NCI-H345 treated with DMSO at 0.1 percent for 48 hours (cell line): ENCODE measurements at regions not wholly inside any gene's neighbourhood (a gene's known extent, or its start where the extent isn't known, plus 50 kb on each side); places are given as distances from the start of the nearest gene placed in this dataset.

Experiments
- DNase-seq: peaks from one replicate; lab custom pipeline; 2025; ENCODE audit not compliant: unreplicated experiment; lab: John Stamatoyannopoulos, UW

GRCh38 chr18:60656553-60656952 is 284.0 kb upstream of the MC4R start:
- no peak for DNase-seq

GRCh38 chr18:60662491-60662890 is 289.9 kb upstream of the MC4R start:
- DNase-seq: no peak

- DNase-seq: no peak
These were observed 290.8 kb upstream of the MC4R start for GRCh38 chr18:60663060-60663989.

GRCh38 chr18:60664736-60665135 is 292.2 kb upstream of the MC4R start:
- DNase-seq: no peak

- DNase-seq: no peak
These were observed 294.4 kb upstream of the MC4R start for GRCh38 chr18:60667016-60667415.

DNA sequence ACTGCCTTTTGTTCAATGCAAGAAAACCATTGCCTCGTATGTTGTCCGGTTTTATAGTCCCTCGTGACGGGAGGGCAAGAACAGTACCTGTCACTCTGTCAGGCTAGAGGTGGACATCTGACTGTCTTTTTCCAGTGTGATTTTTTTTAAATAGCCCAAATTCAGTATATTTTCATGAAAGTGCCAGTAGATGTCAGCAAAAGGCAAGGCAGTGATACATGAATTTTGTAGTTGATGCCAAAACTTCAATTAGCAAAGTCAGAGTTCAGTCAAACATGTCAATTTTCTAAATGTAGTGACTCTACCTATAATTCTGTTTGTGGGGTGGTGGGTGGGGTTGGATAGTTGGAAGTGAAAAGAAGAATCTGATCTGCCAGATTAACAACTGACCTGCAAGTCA is 296.0 kb upstream of the MC4R start:
- DNase-seq: no peak

- DNase-seq: no peak
These were observed 297.4 kb upstream of the MC4R start for GRCh38 chr18:60669938-60670337.

GRCh38 chr18:60671021-60671420 is 298.4 kb upstream of the MC4R start:
- no peak for DNase-seq

GRCh38 chr18:60675126-60675525 is 302.6 kb upstream of the MC4R start:
- DNase-seq: no peak

DNA sequence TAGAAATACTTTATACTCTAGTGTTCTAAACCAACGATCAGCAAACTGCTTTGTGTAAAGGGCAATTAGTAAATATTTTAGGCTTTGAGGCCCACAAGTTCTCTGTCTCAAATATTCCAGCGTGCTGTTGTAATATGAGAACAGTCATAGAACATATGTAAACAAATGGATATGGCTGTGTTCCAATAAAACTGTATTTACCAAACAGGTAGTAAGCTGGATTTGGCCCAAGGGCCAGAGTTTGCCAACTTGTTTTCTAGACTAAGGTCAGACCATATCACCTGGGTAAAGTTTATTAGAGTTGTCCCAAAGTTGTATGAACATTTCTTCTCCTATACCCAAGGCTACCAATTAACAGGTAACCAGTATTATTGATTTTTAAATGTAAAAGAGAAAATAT is 303.2 kb upstream of the MC4R start:
- DNase-seq: peak; percentile 40

DNA sequence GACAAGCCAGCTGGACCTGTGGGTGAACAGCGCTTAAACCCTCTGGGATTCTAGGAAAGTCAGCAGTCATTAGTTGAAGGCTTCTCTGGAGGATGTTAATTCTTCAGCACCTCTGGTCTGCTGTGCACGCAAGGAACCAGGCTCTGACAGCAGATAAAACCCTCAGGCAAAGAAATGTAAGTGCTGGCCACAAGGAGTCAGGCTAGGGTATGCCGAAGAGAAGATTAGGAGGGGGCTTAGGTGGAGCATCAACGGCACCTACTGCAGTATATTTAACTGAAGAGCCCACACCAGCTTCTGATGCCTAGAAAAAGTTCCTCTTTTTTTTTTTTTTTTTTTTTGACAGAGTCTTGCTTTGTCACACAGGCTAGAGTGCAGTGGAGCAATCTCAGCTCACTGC is 304.2 kb upstream of the MC4R start:
- DNase-seq: no peak

- DNase-seq: no peak
These were observed 312.4 kb upstream of the MC4R start for GRCh38 chr18:60684843-60685513.

DNA sequence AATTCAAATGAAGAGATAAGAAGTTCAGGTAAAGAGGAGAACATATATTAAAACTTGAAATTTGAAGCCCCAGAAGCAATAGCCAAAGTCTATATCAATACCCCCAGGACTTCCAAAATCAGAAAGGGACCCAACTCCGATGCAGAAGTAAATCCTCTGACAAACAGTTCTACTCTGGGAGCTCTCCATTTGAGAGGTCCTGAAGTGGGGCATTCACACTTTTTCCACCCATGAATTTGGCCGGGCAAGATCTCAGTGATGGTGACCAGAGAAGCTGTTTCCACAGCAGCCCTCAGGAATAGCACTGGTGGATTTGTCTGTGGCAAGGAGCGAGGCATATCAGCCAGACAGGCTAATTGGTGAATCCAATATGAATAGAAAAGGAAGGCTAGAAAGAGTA is 313.6 kb upstream of the MC4R start:
- no peak for DNase-seq

GRCh38 chr18:60691061-60691460 is 318.5 kb upstream of the MC4R start:
- DNase-seq: no peak

GRCh38 chr18:60693426-60693825 is 320.9 kb upstream of the MC4R start:
- no peak for DNase-seq

DNA sequence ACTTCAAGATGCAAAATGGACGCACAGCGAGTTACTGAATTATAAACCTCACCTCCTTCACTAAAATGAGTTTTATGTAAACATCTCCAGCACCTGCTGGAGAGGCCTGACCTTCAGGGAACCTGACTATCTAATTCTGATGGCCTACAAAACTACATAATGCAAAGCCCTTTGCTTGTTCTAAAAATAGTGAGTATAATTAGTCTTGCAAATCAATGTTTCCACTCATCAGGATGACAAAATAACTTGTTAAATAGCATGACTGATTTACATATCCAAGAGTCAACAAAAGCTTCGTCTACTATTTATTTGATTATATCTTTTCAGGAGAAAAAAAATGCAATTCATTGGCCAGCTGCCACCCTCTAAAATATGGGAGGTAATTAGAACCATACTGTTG is 326.3 kb upstream of the MC4R start:
- no peak for DNase-seq

- no peak for DNase-seq
These were observed 350.2 kb upstream of the MC4R start for GRCh38 chr18:60722742-60723141.

- no peak for DNase-seq
These were observed 359.6 kb upstream of the MC4R start for GRCh38 chr18:60732143-60732542.

GRCh38 chr18:60739212-60739611 is 366.6 kb upstream of the MC4R start:
- DNase-seq: no peak

- DNase-seq: no peak
These were observed 367.7 kb upstream of the MC4R start for GRCh38 chr18:60740313-60740712.

GRCh38 chr18:60746491-60746890 is 373.9 kb upstream of the MC4R start:
- no peak for DNase-seq

GRCh38 chr18:60746919-60747318 is 374.3 kb upstream of the MC4R start:
- DNase-seq: no peak
